GM12878 (cell line): ENCODE measurements at regions not wholly inside any gene's neighbourhood (a gene's known extent, or its start where the extent isn't known, plus 50 kb on each side); places are given as distances from the start of the nearest gene placed in this dataset.

Experiments used
- ATF2 ChIP-seq: IDR thresholded peaks from 2 replicates; pipeline ENCODE4 v1.6.1; 2012; ENCODE audit warnings: low read length, inconsistent platforms
- ATF7 ChIP-seq: fragments of 450-650 bp; IDR thresholded peaks from 2 replicates; pipeline ENCODE4 v1.6.1; 2016; ENCODE audit warnings: low read depth, mild to moderate bottlenecking
- BACH1 ChIP-seq: fragments of 450-650 bp; IDR thresholded peaks from 2 replicates; pipeline ENCODE4 v1.6.1; 2017; ENCODE audit warnings: mild to moderate bottlenecking, borderline replicate concordance
- CBFB ChIP-seq: IDR thresholded peaks from 2 replicates; pipeline ENCODE4 v1.6.1; 2016; ENCODE audit warnings: antibody characterized with exemption, low read depth
- CTCF ChIP-seq, 3 experiments: IDR thresholded peaks in 2 of 3; conservative IDR thresholded peaks in 1 of 3; 2 replicates each; pipeline ENCODE4 v1.5.1; 2011; ENCODE audit warnings: low read depth in 3 of 3, low read length in 3 of 3, mild to moderate bottlenecking in 3 of 3, control low read depth in 2 of 3, moderate library complexity in 2 of 3, inconsistent platforms in 1 of 3, mixed read lengths in 1 of 3; ENCODE audit not compliant: control insufficient read depth in 2 of 3, insufficient read depth in 1 of 3; ENCODE audit errors: extremely low read depth in 1 of 3
- E2F4 ChIP-seq: IDR thresholded peaks from 2 replicates; pipeline ENCODE4 v1.6.1; 2012; ENCODE audit warnings: low read depth, low read length, improper control_type of control experiment
- EGR1 ChIP-seq, 2 experiments: IDR thresholded peaks; 1 replicate in 1 of 2; 2 replicates in 1 of 2; pipeline ENCODE4 v1.6.1; 2011 to 2012; ENCODE audit warnings: low read depth in 2 of 2, low read length in 2 of 2, borderline replicate concordance in 1 of 2, mild to moderate bottlenecking in 1 of 2, moderate library complexity in 1 of 2
- ETV6 ChIP-seq, 2 experiments: fragments of 450-650 bp in 1 of 2; IDR thresholded peaks in 1 of 2; conservative IDR thresholded peaks in 1 of 2; 2 replicates each; pipeline ENCODE4 v1.6.1; 2014; ENCODE audit warnings: antibody characterized with exemption in 1 of 2, borderline replicate concordance in 1 of 2, low read depth in 1 of 2, mild to moderate bottlenecking in 1 of 2, moderate library complexity in 1 of 2
- FOXK2 ChIP-seq: fragments of 450-650 bp; IDR thresholded peaks from 2 replicates; pipeline ENCODE4 v1.6.1; 2017; ENCODE audit warnings: mild to moderate bottlenecking, moderate library complexity
- HDGF ChIP-seq: fragments of 450-650 bp; IDR thresholded peaks from 2 replicates; pipeline ENCODE4 v1.6.1; 2016; ENCODE audit warnings: antibody characterized with exemption
- IRF4 ChIP-seq: IDR thresholded peaks from 2 replicates; pipeline ENCODE4 v1.6.1; 2011; ENCODE audit warnings: low read depth, low read length
- JUNB ChIP-seq: IDR thresholded peaks from 2 replicates; pipeline ENCODE4 v1.6.1; 2016; ENCODE audit warnings: antibody characterized with exemption, mild to moderate bottlenecking
- LARP7 ChIP-seq: fragments of 450-650 bp; IDR thresholded peaks from 2 replicates; pipeline ENCODE4 v1.6.1; 2017; ENCODE audit warnings: mild to moderate bottlenecking
- MTA3 ChIP-seq: IDR thresholded peaks from 2 replicates; pipeline ENCODE4 v1.6.1; 2012; ENCODE audit warnings: low read length, inconsistent platforms, borderline replicate concordance
- POLR2A ChIP-seq: IDR thresholded peaks from 2 replicates; pipeline ENCODE4 v1.6.1; 2011; ENCODE audit warnings: low read depth, mild to moderate bottlenecking, low read length
- POLR2AphosphoS5 ChIP-seq: IDR thresholded peaks from 2 replicates; pipeline ENCODE4 v1.6.1; 2011; ENCODE audit warnings: mild to moderate bottlenecking, low read length, inconsistent platforms
- RELB ChIP-seq: fragments of 450-650 bp; IDR thresholded peaks from 2 replicates; pipeline ENCODE4 v1.6.1; 2017; ENCODE audit warnings: low read depth, mild to moderate bottlenecking, moderate library complexity
- RUNX3 ChIP-seq: IDR thresholded peaks from 2 replicates; pipeline ENCODE4 v1.6.1; 2012; ENCODE audit warnings: low read length, inconsistent platforms
- SKIL ChIP-seq: fragments of 450-650 bp; IDR thresholded peaks from 2 replicates; pipeline ENCODE4 v1.6.1; 2017; ENCODE audit warnings: mild to moderate bottlenecking, low read depth, inconsistent platforms; ENCODE audit not compliant: poor library complexity, severe bottlenecking
- SP1 ChIP-seq: IDR thresholded peaks from one replicate; pipeline ENCODE4 v1.6.1; 2011; ENCODE audit warnings: low read depth, low read length
- SREBF2 ChIP-seq: IDR thresholded peaks from 2 replicates; pipeline ENCODE4 v1.6.1; 2012; ENCODE audit warnings: mild to moderate bottlenecking, low read length
- SUZ12 ChIP-seq: fragments of 200-600 bp; sonication (generic); IDR thresholded peaks from one replicate; pipeline ENCODE4 v1.6.1; 2018; ENCODE audit warnings: antibody characterized with exemption, mild to moderate bottlenecking; ENCODE audit not compliant: unreplicated experiment
- WRNIP1 ChIP-seq: IDR thresholded peaks from 2 replicates; pipeline ENCODE4 v1.6.1; 2011; ENCODE audit warnings: low read depth, low read length, improper control_type of control experiment, borderline replicate concordance

GRCh38 chr14:65287264-65288131, 125.0 kb upstream of the FUT8 start (continued):
- TF ChIP-seq ATF2: peak; percentile 78; the same call in 1 of the 2 replicates
- TF ChIP-seq BACH1: no peak
- TF ChIP-seq EGR1 (IDR thresholded peaks at IDR 0.05; ENCODE audit: borderline replicate concordance in 1 of 2, low read depth in 2 of 2, low read length in 2 of 2): peak; percentile 35 to 91
- TF ChIP-seq FOXK2: no peak
- 0 out of 2 replicates have a peak, but pooled peaks have one; percentile 29 for TF ChIP-seq IRF4
- TF ChIP-seq HDGF: no peak
- no peak for TF ChIP-seq WRNIP1
- TF ChIP-seq ETV6 (conservative IDR thresholded peaks at IDR 0.05 in 1 of 2, IDR thresholded peaks at IDR 0.05 in 1 of 2; ENCODE audit: borderline replicate concordance in 1 of 2, low read depth in 1 of 2): peak in 1 of 2 experiments; percentile 78; a peak in 2 of 4 replicates
- peak; percentile 12 for TF ChIP-seq SP1
- TF ChIP-seq POLR2A: peak; percentile 75
- no peak for TF ChIP-seq SREBF2
- 0 out of 2 replicates have a peak, but pooled peaks have one; percentile 21 for TF ChIP-seq LARP7
- peak; percentile 55; the same call in 1 of the 2 replicates for TF ChIP-seq RELB
- peak; percentile 58 for TF ChIP-seq JUNB
- peak; percentile 26; the same call in 1 of the 2 replicates for TF ChIP-seq ATF7
- peak; percentile 96 for TF ChIP-seq RUNX3
- no peak; the same call in none of the 2 replicates for TF ChIP-seq POLR2AphosphoS5
- peak; percentile 90; the same call in 1 of the 2 replicates for TF ChIP-seq MTA3
- peak; percentile 71 for TF ChIP-seq SKIL
- TF ChIP-seq CTCF (IDR thresholded peaks at IDR 0.05 in 2 of 3, conservative IDR thresholded peaks at IDR 0.05 in 1 of 3; ENCODE audit: control insufficient read depth in 2 of 3, extremely low read depth in 1 of 3, insufficient read depth in 1 of 3, low read depth in 3 of 3, low read length in 3 of 3): peak in 2 of 3 experiments; percentile 2 to 6; a peak in 1 of 6 replicates
- TF ChIP-seq E2F4: no peak
- no peak for TF ChIP-seq SUZ12
- TF ChIP-seq CBFB: peak; percentile 92
